ENCODE measurements at regions not wholly inside any gene's neighbourhood (a gene's known extent, or its start where the extent isn't known, plus 50 kb on each side); places are given as distances from the start of the nearest gene placed in this dataset.

DNA sequence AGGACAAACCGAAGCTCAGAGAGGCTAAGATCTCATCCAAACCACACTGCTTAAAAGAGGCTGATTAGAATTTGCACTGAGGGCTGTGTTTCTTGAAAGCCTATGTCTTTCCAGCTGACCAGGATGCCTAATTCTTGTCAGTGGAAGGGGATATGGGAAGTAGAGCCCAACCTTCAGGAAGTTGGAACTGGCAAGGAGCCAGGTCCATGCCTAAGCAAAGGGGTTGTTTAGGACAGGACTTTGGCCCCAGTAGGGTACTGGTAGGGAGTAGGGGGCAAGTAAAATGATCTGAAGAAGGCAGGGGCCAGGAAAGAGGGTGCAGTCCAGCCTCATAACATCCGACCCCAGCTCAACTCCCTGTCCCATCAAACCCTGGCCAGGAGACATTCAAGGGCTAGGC is 130.9 kb downstream of the GAS1 start:
- TF ChIP-seq, protein P1, sequence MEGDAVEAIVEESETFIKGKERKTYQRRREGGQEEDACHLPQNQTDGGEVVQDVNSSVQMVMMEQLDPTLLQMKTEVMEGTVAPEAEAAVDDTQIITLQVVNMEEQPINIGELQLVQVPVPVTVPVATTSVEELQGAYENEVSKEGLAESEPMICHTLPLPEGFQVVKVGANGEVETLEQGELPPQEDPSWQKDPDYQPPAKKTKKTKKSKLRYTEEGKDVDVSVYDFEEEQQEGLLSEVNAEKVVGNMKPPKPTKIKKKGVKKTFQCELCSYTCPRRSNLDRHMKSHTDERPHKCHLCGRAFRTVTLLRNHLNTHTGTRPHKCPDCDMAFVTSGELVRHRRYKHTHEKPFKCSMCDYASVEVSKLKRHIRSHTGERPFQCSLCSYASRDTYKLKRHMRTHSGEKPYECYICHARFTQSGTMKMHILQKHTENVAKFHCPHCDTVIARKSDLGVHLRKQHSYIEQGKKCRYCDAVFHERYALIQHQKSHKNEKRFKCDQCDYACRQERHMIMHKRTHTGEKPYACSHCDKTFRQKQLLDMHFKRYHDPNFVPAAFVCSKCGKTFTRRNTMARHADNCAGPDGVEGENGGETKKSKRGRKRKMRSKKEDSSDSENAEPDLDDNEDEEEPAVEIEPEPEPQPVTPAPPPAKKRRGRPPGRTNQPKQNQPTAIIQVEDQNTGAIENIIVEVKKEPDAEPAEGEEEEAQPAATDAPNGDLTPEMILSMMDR (IDR thresholded peaks at IDR 0.05; ENCODE audit: insufficient read depth, low read depth, low read length, missing control alignments): no peak
- no peak for DNase-seq (ENCODE audit: low read depth)
- no peak overlapping the region for H3K4me3 ChIP-seq (ENCODE audit: low read depth, low read length)

DNA sequence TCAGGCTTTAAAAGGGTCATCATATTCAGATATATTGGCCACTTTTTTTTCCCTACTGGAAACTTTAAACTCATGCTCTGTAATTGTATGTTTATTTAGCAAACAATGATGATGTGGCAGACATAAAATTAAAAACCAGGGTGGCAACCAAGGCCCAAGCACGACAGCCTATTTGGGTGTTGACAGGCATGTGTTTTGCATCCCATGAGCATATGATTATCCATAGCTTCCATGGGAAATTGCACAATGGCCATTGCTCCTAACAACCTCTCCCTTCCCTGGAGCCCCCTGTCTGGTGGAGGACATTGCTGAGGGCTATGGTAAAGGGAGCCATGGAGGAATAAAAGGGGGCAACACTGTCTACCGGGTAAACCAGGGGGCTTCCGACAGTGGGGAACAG is 134.7 kb downstream of the GAS1 start:
- DNase-seq (ENCODE audit: low read depth): no peak
- TF ChIP-seq, protein P1 (IDR thresholded peaks at IDR 0.05; ENCODE audit: insufficient read depth, low read depth, low read length, missing control alignments): no peak
- no peak overlapping the region for H3K4me3 ChIP-seq (ENCODE audit: low read depth, low read length)

DNA sequence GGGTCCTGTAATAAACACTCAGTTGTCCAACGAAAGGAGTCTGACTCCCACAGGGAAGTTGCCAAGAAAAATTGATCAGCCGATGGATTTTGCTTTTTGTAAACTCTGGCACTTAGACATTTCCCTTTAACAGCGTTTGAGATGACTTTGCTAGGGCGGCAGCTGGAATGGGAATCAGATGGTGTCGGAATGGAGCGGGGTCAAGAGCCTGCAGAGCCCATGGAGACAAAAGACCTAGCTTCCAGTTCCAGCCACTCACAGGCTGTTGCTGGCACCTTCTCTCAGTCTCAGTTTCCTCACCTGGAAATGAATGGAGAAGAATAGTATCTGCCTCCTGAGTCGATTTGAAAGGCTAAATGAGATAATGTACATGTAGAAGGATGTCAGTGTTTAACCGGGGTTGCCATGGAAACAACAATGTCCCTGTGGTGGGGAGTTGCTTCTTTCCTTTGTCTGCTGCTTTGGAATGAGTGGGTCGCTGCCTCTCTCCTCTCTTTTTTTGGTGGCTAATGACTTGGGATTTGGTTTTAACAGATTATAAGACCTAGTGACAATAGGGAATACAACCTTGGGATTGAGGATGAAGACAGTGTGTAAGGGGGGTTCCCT is 137.4 kb downstream of the GAS1 start:
- no peak overlapping the region for H3K4me3 ChIP-seq (ENCODE audit: low read depth, low read length)
- DNase-seq (ENCODE audit: low read depth): no peak
- TF ChIP-seq, protein P1 (IDR thresholded peaks at IDR 0.05; ENCODE audit: insufficient read depth, low read depth, low read length, missing control alignments): no peak

DNA sequence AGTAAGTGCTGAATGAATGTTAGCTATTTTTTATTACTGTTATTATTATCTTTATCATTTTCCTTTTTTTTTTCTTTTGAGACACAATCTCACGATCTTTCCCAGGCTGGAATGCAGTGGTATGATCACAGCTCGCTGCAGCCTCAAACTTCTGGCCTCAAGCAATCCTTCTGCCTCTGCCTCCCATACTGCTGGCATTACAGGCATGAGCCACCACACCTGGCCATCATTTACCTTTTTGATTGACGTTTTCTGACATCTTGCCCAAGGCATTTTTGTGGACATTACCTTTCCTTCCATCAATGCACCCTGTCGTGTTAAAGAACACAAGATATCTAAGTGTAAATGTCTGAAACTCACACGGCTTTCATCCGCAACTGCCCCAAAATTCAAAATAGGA is 138.2 kb downstream of the GAS1 start:
- no peak for DNase-seq (ENCODE audit: low read depth)
- TF ChIP-seq, protein P1 (IDR thresholded peaks at IDR 0.05; ENCODE audit: insufficient read depth, low read depth, low read length, missing control alignments): no peak

DNA sequence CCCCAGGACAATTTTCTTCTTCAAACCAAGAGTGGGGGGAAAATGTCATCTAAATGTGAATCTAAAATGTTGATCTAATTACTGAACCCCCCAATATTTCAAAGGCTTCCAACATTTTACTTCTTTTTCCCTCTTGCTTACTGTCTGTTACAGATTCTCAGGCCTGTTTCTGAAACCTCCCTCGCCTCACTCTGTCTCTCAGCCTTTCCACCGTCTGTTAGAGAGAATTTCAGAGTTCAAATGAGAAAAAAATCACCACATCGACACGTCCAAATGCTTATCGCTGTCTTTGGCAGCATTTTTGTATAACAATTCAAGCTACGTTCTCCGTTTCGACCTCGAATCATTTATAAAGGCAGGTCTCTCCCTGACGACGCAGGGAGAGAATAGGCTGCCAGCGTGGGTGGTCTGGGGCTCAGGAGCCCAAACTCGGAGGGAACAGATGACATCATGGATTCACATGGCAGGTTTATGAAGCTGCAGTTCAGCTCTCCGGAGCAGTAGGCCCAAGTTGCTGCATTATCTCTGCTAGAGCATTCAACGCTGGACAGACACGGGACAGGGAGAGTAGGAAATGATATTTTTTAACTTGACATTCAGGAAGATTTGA is 139.8 kb downstream of the GAS1 start:
- TF ChIP-seq, protein P1 (IDR thresholded peaks at IDR 0.05; ENCODE audit: insufficient read depth, low read depth, low read length, missing control alignments): no peak
- DNase-seq (ENCODE audit: low read depth): no peak

More for the DNA sequence above, 138.2 kb downstream of the GAS1 start:
- no peak overlapping the region for H3K4me3 ChIP-seq (ENCODE audit: low read depth, low read length)

DNA sequence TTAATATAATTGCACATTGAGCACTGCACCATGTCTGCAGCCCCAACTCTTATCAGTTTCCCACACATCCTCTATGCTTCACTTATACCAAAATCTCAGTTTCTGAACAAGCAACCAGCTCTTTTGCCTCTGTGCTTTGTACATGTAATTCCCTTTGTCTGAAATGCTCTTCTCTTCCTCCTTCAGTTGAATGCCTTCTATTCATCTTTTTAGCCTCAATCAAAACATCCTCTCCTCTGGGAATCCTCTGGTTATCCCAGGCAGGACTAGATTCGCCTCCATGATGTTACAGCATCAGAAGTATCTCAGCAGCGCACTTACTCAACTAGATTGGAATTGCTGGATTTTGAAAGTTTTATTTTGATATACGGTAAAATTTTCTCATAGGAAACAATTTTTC is 143.3 kb downstream of the GAS1 start:
- TF ChIP-seq, protein P1 (IDR thresholded peaks at IDR 0.05; ENCODE audit: insufficient read depth, low read depth, low read length, missing control alignments): no peak
- H3K4me3 ChIP-seq (ENCODE audit: low read depth, low read length): no peak overlapping the region
- no peak for DNase-seq (ENCODE audit: low read depth)

More for the DNA sequence above, 139.8 kb downstream of the GAS1 start:
- no peak overlapping the region for H3K4me3 ChIP-seq (ENCODE audit: low read depth, low read length)
